ENCODE measurements at regions not wholly inside any gene's neighbourhood (a gene's known extent, or its start where the extent isn't known, plus 50 kb on each side); places are given as distances from the start of the nearest gene placed in this dataset.

DNA sequence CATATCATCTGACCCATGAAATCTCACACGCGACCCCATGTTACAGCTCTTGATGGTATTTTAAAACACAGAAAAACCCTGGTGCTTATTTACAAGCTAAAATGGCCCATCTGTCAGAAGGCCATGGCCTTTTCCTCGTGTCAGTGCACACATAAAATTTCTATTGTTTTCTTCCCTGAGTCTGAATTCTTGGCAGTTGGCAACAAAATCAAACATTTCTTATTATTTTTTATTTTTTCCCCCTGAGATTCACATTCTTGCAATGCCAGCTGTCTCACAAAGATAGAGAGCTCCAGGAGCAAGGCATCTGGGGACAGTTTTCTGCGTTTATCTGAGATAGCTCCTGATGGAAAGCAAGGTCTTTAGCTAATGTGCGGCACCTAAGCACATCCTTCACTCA lies 818.1 kb upstream of the TMEM132C start:
- TF ChIP-seq, protein P1, sequence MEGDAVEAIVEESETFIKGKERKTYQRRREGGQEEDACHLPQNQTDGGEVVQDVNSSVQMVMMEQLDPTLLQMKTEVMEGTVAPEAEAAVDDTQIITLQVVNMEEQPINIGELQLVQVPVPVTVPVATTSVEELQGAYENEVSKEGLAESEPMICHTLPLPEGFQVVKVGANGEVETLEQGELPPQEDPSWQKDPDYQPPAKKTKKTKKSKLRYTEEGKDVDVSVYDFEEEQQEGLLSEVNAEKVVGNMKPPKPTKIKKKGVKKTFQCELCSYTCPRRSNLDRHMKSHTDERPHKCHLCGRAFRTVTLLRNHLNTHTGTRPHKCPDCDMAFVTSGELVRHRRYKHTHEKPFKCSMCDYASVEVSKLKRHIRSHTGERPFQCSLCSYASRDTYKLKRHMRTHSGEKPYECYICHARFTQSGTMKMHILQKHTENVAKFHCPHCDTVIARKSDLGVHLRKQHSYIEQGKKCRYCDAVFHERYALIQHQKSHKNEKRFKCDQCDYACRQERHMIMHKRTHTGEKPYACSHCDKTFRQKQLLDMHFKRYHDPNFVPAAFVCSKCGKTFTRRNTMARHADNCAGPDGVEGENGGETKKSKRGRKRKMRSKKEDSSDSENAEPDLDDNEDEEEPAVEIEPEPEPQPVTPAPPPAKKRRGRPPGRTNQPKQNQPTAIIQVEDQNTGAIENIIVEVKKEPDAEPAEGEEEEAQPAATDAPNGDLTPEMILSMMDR (IDR thresholded peaks at IDR 0.05; ENCODE audit: low read depth, low read length): no peak
- TF ChIP-seq POLR2A (IDR thresholded peaks at IDR 0.05; ENCODE audit: extremely low read depth, insufficient read length): no peak
- no peak for DNase-seq (ENCODE audit: low read depth)
- H3K4me3 ChIP-seq (ENCODE audit: low read depth, low read length): no peak overlapping the region

DNA sequence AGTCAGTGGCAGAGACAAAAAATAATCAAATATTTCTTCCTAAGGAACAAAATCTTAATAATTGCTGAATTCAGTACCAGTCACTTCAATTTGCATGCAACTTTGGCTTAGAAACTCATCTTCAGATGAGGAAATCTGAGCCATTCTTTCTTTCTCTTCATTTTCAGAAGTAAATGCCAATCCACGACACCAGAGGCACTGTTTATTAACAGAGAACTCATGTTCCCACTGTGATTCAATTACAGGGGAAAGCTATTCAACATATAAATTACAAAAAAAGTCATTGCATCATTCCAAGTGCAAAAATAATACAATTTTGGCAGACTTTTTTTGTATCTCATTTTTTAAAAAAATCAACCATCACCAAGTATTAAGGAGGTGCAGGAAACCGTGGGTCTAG lies 816.1 kb upstream of the TMEM132C start:
- TF ChIP-seq, protein P1 (IDR thresholded peaks at IDR 0.05; ENCODE audit: low read depth, low read length): no peak
- no peak for TF ChIP-seq POLR2A (IDR thresholded peaks at IDR 0.05; ENCODE audit: extremely low read depth, insufficient read length)
- no peak for TF ChIP-seq MYC (IDR thresholded peaks at IDR 0.05; ENCODE audit: low read depth, low read length)
- TF ChIP-seq, protein P2, sequence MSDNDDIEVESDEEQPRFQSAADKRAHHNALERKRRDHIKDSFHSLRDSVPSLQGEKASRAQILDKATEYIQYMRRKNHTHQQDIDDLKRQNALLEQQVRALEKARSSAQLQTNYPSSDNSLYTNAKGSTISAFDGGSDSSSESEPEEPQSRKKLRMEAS (IDR thresholded peaks at IDR 0.05; ENCODE audit: low read depth, low read length): no peak
- no peak for DNase-seq (ENCODE audit: low read depth)
- H3K4me3 ChIP-seq (ENCODE audit: low read depth, low read length): no peak overlapping the region

DNA sequence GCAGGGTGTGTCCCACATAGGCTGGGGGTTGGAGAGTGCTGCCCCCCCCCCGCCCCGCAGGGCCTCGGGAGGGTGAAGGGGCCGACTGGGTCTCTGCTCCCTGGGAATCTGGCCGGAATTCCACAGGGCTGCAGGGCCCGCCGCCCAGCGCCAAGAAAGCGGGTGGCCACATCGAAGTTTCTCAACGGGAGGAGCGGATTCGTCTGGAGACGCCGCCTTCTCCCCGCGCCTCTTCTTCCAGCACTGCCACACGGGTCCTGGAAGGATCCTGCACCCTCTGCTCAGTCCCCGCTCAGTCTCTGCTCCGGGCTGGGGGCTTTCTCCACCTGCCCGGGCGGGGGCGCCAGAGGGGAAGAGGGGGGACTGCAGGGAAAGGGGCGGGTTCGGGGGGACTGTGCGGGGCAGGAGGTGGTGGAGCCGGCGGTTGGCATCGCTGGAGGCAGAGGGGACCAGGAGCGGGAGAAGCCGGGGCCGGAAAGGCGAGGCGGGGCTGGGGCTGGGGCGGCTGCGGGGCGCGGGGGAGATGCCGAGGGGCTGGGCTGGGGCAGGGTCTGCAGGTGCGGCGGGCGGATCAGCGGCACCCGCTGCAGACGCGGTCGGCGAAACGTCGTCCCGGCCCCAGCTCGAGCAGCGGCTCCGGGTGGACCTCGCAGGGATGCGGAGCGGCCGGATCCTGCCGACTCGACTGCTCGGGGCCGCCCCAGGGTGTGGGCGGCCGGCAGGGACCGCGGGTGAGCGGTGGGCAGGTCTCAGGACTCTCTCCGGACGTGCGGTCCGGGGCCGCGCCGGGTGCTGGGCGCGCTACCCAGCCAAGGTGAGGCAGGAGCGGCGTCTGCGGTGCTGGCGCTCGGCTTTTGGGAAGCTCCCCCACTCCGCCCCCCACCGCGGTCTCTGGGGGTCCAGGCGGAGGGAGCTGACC lies 811.4 kb upstream of the TMEM132C start:
- no peak for DNase-seq (ENCODE audit: low read depth)
- TF ChIP-seq MYC (IDR thresholded peaks at IDR 0.05; ENCODE audit: low read depth, low read length) (no peak), POLR2A (IDR thresholded peaks at IDR 0.05; ENCODE audit: extremely low read depth, insufficient read length) (no peak)
- TF ChIP-seq, protein P2 (IDR thresholded peaks at IDR 0.05; ENCODE audit: low read depth, low read length): no peak
- TF ChIP-seq, protein P1 (IDR thresholded peaks at IDR 0.05; ENCODE audit: low read depth, low read length): no peak
- no peak overlapping the region for H3K4me3 ChIP-seq (ENCODE audit: low read depth, low read length)

DNA sequence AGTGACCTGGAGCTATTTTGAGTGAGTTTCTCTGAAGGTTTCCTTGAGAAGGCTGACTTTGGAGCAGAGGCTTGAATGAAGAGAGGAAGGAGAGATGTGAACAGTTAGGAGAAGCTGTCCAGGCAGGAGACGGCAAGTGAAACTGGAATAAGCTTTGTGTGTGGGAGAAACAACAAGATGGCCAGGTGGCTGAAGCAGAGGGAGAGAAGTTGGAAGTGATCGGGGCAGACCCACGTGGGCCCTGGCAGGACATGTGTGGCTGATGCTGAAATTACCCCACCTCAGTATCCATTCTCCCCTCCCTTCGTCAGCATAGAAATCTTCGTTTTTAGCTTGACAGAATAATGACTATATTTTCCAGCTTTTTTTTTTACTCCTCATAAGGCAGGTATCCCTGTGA lies 809.2 kb upstream of the TMEM132C start:
- no peak for DNase-seq (ENCODE audit: low read depth)
- no peak overlapping the region for H3K4me3 ChIP-seq (ENCODE audit: low read depth, low read length)
- TF ChIP-seq POLR2A (IDR thresholded peaks at IDR 0.05; ENCODE audit: extremely low read depth, insufficient read length): no peak

DNA sequence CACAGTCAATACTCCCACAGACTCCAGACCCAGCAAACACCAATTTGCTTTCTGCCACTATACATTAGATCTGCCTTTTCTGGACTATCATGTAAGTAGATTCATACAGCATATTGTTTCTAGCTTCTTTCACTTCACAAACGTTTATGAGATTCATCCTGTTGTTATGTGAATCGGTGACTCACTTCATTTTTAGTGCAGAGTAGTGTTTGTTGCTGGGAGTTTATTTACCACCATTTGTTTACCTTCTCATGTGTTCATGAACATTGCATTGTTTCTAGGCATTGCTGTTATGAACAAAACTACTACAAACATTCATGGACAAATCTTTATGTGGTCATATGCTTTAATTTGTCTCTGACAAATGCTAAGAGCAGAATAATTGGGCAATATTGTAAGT lies 807.8 kb upstream of the TMEM132C start:
- H3K4me3 ChIP-seq (ENCODE audit: low read depth, low read length): no peak overlapping the region
- DNase-seq (ENCODE audit: low read depth): no peak
- TF ChIP-seq MYC (IDR thresholded peaks at IDR 0.05; ENCODE audit: low read depth, low read length): no peak
- TF ChIP-seq, protein P1 (IDR thresholded peaks at IDR 0.05; ENCODE audit: low read depth, low read length): no peak
- TF ChIP-seq POLR2A (IDR thresholded peaks at IDR 0.05; ENCODE audit: extremely low read depth, insufficient read length): no peak
- TF ChIP-seq, protein P2 (IDR thresholded peaks at IDR 0.05; ENCODE audit: low read depth, low read length): no peak

DNA sequence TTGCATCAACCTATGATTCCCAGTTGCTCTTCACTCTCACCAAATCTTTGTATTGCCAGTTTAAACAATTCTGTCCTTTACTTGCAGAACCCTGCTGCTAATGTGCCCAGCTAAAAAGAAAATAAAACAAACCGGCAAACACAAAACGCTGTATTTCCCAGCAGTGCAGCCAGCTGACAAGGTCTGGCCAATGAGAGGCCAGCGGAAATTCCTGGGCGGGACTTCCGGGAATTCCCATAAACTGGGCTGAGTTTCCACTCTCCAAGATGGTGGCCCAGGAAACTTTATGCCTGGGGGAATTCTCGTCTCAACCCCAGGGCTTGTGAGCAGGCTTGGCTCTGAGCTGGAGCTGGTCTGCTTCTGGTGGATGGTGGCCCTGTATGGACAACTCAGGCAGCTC lies 807.3 kb upstream of the TMEM132C start:
- H3K4me3 ChIP-seq (ENCODE audit: low read depth, low read length): no peak overlapping the region
- TF ChIP-seq, protein P2 (IDR thresholded peaks at IDR 0.05; ENCODE audit: low read depth, low read length): no peak
- TF ChIP-seq MYC (IDR thresholded peaks at IDR 0.05; ENCODE audit: low read depth, low read length): no peak
- no peak for TF ChIP-seq POLR2A (IDR thresholded peaks at IDR 0.05; ENCODE audit: extremely low read depth, insufficient read length)
- TF ChIP-seq, protein P1 (IDR thresholded peaks at IDR 0.05; ENCODE audit: low read depth, low read length): no peak
- no peak for DNase-seq (ENCODE audit: low read depth)
